Spleen (tissue), 11 donors: ENCODE measurements at regions not wholly inside any gene's neighbourhood (a gene's known extent, or its start where the extent isn't known, plus 50 kb on each side); places are given as distances from the start of the nearest gene placed in this dataset.

ENCODE experiments used
- DNase-seq: peaks from one replicate; pipeline ENCODE4 v3.0.0-alpha.2; 2020
- H3K27ac ChIP-seq, 8 donors: fragments of 200-600 bp; sonication (generic) in 7 of 8; 1 replicate in 4 of 8; 2 replicates in 4 of 8; pipeline versions ENCODE4 v1.5.0 to v1.8.0; 2016 to 2021; ENCODE audit warnings: inconsistent platforms in 4 of 8, mild to moderate bottlenecking in 4 of 8, moderate library complexity in 1 of 8
- H3K27me3 ChIP-seq, 7 donors: fragments of 200-600 bp; sonication (generic) in 6 of 7; replicated peaks in 1 of 7; 1 replicate in 4 of 7; 2 replicates in 3 of 7; pipeline versions ENCODE4 v1.5.0 to v1.8.0; 2016 to 2021; ENCODE audit warnings: inconsistent platforms in 3 of 7, mild to moderate bottlenecking in 1 of 7
- H3K36me3 ChIP-seq, 6 donors: fragments of 200-600 bp; sonication (generic) in 5 of 6; 1 replicate in 4 of 6; 2 replicates in 2 of 6; pipeline versions ENCODE4 v1.5.0 to v1.8.0; 2016 to 2021; ENCODE audit warnings: inconsistent platforms in 2 of 6
- H3K4me1 ChIP-seq, 6 donors: fragments of 200-600 bp; sonication (generic) in 5 of 6; 1 replicate in 3 of 6; 2 replicates in 3 of 6; pipeline versions ENCODE4 v1.5.0 to v1.8.0; 2016 to 2021; ENCODE audit warnings: inconsistent platforms in 3 of 6
- H3K4me3 ChIP-seq, 8 donors: fragments of 200-600 bp; sonication (generic) in 7 of 8; 1 replicate in 4 of 8; 2 replicates in 4 of 8; pipeline versions ENCODE4 v1.5.0 to v1.8.0; 2016 to 2021; ENCODE audit warnings: inconsistent platforms in 4 of 8, mild to moderate bottlenecking in 4 of 8, moderate library complexity in 2 of 8
- H3K9me3 ChIP-seq, 8 donors: fragments of 200-600 bp; sonication (generic) in 7 of 8; 1 replicate in 4 of 8; 2 replicates in 4 of 8; pipeline versions ENCODE4 v1.5.0 to v1.8.0; 2016 to 2021; ENCODE audit warnings: inconsistent platforms in 4 of 8
- POLR2A ChIP-seq, 3 donors: fragments of 450-650 bp; IDR thresholded peaks; one replicate each; pipeline ENCODE4 v1.5.1; 2017; ENCODE audit warnings: antibody characterized with exemption in 3 of 3, mild to moderate bottlenecking in 1 of 3
- POLR2AphosphoS5 ChIP-seq, 3 donors: sonication (generic); formaldehyde crosslinking; IDR thresholded peaks; one replicate each; pipeline ENCODE4 v1.5.1; 2017; ENCODE audit warnings: antibody characterized with exemption in 3 of 3
- WGBS, 5 donors: extraction: QIAGEN DNeasy Blood & Tissue Kit in 3 of 5; methylation state at CpG; one replicate each; pipeline versions ENCODE4 v1.1.5 to v1.1.7; 2013 to 2018; 5-methylcytosine and 5-hydroxymethylcytosine counted together
- intact Hi-C: fragments of 100-400 bp; cut with DNase I; formaldehyde crosslinking; loops from one replicate; pipeline ENCODE4 v1.15.0; 2023; ENCODE audit warnings: low total_unique reads
- TF ChIP-seq, protein P1 (sequence below), 11 experiments: fragments of 200-600 bp in 7 of 11; fragments of 450-650 bp in 4 of 11; sonication (generic) in 4 of 11; IDR thresholded peaks in 8 of 11; conservative IDR thresholded peaks in 3 of 11; 1 replicate in 7 of 11; 2 replicates in 4 of 11; pipeline versions ENCODE4 v1.4.0 to v1.8.0; 2016 to 2021; ENCODE audit warnings: antibody characterized with exemption in 11 of 11, inconsistent platforms in 4 of 11, mild to moderate bottlenecking in 1 of 11
- donor health status: healthy with polysubstance abuse.
- donor health status: DM: no; HTN: no; CAD: no; lungs with moderate emphysema.
- donor health status: DM: no; HTN: no; CAD: no.
- donor health status: Bipolar disorder and iron deficiency.
- donor health status: healthy.
- donor health status: DM: no; HTN: no; CAD: no.
- donor health status: DM: yes; HTN: yes; CAD: no.

DNA sequence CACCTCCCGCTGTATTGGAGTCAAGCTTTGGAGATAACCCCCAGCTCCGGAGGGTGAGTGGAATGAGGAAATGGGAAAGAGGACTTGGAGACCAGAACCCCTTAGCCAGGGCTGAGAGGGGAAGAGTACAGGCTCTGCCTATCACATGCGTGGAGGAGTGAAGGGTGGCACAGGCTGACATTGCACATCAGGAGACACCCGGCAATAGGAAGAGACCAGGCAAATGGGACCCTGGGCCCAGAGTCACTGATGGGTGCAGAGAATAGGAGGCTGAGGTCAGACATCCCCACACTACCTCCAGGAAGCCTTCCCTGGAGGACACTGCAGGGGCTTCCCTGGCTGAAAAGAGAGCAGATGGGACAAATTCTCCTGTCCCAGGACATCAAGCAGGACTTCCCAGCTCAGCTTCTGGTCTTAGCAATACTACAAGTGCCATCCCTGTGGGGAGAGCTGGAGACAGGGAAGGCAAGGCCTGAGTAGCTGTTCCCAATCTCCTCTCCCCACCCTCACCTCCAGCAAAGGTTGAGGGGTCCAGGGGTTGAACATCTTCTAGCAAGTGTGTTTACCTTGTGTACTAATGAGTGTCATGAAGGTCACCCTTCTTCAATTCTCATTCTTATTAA is 160.7 kb downstream of the BUD13 start:
- Histone ChIP-seq H3K36me3 (no peaks in the 10 kb centered on the region), H3K4me3 (no peak overlapping the region), H3K9me3 (no peaks in the 10 kb centered on the region), H3K27me3 (peaks cover 0 to 44% (median 0%) of the 10 kb centered on the region in 7 donors), H3K4me1 (no peaks in the 10 kb centered on the region), H3K27ac (no peak overlapping the region)
- WGBS, 5 donors = 79 to 90% (median 82%) methylated on average over 4 of the region's 4 CpGs
- intact Hi-C loops = no loop called here
- DNase-seq = no peak
- no peak for TF ChIP-seq POLR2A (IDR thresholded peaks at IDR 0.05)
- TF ChIP-seq, protein P1, sequence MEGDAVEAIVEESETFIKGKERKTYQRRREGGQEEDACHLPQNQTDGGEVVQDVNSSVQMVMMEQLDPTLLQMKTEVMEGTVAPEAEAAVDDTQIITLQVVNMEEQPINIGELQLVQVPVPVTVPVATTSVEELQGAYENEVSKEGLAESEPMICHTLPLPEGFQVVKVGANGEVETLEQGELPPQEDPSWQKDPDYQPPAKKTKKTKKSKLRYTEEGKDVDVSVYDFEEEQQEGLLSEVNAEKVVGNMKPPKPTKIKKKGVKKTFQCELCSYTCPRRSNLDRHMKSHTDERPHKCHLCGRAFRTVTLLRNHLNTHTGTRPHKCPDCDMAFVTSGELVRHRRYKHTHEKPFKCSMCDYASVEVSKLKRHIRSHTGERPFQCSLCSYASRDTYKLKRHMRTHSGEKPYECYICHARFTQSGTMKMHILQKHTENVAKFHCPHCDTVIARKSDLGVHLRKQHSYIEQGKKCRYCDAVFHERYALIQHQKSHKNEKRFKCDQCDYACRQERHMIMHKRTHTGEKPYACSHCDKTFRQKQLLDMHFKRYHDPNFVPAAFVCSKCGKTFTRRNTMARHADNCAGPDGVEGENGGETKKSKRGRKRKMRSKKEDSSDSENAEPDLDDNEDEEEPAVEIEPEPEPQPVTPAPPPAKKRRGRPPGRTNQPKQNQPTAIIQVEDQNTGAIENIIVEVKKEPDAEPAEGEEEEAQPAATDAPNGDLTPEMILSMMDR (IDR thresholded peaks at IDR 0.05 in 8 of 11, conservative IDR thresholded peaks at IDR 0.05 in 3 of 11) = no peak
- TF ChIP-seq POLR2AphosphoS5 (IDR thresholded peaks at IDR 0.05) = no peak

DNA sequence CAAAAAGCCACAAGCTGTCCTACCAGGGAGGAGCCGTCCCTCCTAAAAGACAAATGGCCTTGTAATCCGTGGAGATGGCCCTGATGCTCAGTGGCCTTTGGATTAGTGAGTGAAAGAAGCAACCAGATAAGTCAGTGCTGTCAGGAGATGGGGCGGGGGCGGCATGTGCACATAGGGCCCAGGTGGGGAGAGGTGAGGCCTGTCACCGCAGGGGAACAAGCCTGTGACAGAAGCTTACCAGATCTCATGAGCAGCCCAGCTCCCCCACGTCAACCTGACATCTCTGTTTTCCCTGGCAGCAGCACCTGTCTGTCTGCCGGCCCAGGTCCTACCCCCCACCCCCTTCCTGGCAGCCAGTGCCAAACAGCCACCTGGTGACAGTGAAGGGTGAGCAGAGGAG is 162.6 kb downstream of the BUD13 start:
- Histone ChIP-seq H3K4me1 (no peaks in the 10 kb centered on the region), H3K27me3 (peaks cover 0 to 60% (median 0%) of the 10 kb centered on the region in 7 donors), H3K36me3 (no peaks in the 10 kb centered on the region), H3K9me3 (no peaks in the 10 kb centered on the region), H3K27ac (no peak overlapping the region), H3K4me3 (no peak overlapping the region)
- TF ChIP-seq, protein P1 (IDR thresholded peaks at IDR 0.05 in 8 of 11, conservative IDR thresholded peaks at IDR 0.05 in 3 of 11) = no peak
- no peak for TF ChIP-seq POLR2A (IDR thresholded peaks at IDR 0.05)
- TF ChIP-seq POLR2AphosphoS5 (IDR thresholded peaks at IDR 0.05) = no peak
- DNase-seq = no peak
- intact Hi-C loops = no loop called here
- 66 to 75% (median 69%) methylated on average over 6 to 7 of the region's 7 CpGs for WGBS, 5 donors

DNA sequence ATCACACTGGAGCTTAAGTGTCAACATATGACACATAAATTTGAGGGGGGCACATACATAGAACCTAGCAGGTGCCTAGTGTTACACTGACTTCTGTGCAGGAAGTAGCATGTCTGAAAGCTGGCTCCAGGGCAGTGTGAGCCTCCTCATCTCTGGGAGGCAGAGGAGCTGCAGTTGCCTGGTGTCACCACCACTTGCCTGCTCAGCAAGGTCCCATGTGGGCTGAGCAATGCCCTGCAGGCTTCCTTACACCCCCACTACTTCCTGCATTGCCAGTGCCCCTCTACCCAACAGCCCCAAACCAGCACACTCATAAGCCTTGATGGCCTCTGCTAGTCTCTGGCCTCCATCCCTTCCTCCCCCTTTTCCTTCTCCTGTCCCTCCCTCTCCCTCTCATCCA is 165.8 kb downstream of the BUD13 start:
- TF ChIP-seq, protein P1 (IDR thresholded peaks at IDR 0.05 in 8 of 11, conservative IDR thresholded peaks at IDR 0.05 in 3 of 11) = no peak
- TF ChIP-seq POLR2AphosphoS5 (IDR thresholded peaks at IDR 0.05) = no peak
- TF ChIP-seq POLR2A (IDR thresholded peaks at IDR 0.05) = no peak
- Histone ChIP-seq H3K4me1 (no peaks in the 10 kb centered on the region), H3K36me3 (no peaks in the 10 kb centered on the region), H3K27ac (no peak overlapping the region), H3K4me3 (no peak overlapping the region), H3K9me3 (no peaks in the 10 kb centered on the region), H3K27me3 (peaks cover 0 to 54% (median 0%) of the 10 kb centered on the region in 7 donors)
- DNase-seq = no peak
- intact Hi-C loops = no loop called here

DNA sequence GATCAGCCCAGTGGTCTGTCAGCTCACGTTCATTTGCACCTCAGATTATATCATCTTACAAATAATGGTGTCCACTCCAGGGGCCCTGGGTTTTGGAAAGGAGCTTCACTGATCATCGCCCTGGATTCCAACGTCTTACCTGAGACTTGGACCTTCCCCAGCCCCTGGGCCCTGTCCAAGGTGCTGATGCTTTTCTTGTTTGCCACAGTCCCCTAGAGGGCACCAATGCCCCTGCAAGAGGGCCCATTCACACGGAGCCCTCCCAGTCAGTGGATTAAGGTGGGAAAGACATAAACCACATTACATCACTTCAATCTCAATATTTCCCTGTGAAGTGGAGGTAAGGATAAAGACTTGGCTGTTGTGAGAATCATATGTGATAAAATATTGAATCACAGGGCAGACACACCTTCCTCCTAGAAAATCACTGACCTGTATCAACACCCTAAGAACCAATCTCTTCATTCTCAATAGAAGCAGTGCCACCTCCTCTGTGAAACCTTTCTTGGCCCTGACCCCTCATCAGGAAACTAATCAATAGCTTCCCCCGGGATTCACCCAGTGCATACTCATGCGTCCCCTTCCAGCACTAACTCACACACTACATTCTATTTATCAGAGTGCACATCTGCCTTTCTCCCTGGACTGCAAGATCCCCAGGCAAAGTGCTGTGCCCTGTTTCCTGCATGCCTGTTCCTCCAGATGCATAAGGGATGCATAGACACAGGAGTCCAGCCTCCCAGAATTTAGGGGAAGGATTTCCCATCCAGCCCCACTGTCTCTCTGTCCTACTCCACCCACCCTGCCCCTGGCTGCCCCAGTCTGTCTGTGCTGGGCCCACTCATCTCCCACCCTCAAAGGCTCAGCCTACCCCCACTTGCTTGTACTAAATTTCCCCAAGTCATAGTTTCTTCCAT is 167.0 kb downstream of the BUD13 start:
- H3K27me3 ChIP-seq = peaks cover 0 to 51% (median 0%) of the 10 kb centered on the region in 7 donors
- H3K4me1 ChIP-seq = no peaks in the 10 kb centered on the region
- no peaks in the 10 kb centered on the region for H3K9me3 ChIP-seq
- no peak for DNase-seq
- H3K4me3 ChIP-seq = no peak overlapping the region
- TF ChIP-seq, protein P1 (IDR thresholded peaks at IDR 0.05 in 8 of 11, conservative IDR thresholded peaks at IDR 0.05 in 3 of 11) = no peak
- no peak for TF ChIP-seq POLR2A (IDR thresholded peaks at IDR 0.05)
- no peak for TF ChIP-seq POLR2AphosphoS5 (IDR thresholded peaks at IDR 0.05)
- no peaks in the 10 kb centered on the region for H3K36me3 ChIP-seq
- intact Hi-C loops = no loop called here
- H3K27ac ChIP-seq = no peak overlapping the region
- 30 to 35% (median 32%) methylated on average over 6 of the region's 6 CpGs for WGBS, 5 donors
